GM19452 (cell line): ENCODE measurements at regions not wholly inside any gene's neighbourhood (a gene's known extent, or its start where the extent isn't known, plus 50 kb on each side); places are given as distances from the start of the nearest gene placed in this dataset.
"Not testable (repeated sequence)": the region's sequence is repeated elsewhere in the genome, so short reads cannot be mapped to it uniquely, and the experiment has no call there.

Experiments used
- ATAC-seq: cut with Tn5 transposase; IDR thresholded peaks from one replicate; pipeline ENCODE4 v1.9.1; 2021; ENCODE audit not compliant: unreplicated experiment

DNA sequence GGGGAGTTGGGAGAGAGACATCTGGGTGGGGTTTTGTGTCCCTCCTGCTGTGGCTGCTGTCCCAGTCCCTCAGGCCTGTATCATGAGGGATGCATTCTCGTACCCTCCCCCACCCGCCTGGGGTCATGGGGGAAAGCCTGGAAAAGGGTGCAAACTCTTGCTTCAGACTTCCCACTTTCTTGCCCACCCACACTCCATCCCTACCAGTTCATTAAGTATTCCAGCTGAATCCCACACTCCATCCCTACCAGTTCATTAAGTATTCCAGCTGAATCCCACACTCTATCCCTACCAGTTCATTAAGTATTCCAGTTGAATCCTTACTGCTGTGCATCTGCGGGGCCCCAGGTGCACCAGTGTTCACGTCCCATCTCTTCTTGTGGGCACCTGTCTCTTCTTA lies 116.3 kb downstream of the ACAA2 start:
- ATAC-seq: no peak

DNA sequence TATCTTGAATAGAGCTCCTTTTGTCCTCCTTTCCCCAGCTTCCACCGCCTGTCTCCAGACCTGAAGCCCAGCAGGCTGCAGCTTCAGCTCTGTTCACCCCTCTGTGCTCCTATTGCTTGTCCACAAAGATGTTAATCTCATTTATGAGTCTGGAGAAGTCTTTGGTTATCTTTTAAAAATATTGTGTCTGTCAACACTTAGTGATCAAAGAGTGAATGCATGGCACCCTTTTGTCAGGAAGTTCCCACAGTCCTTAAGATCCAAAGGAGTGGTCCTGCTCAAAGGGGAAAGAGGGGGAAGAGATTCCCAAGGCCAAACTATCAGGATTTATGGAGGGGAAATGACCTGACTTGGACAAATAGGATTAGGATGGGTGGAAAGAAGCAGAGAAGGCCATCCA lies 118.9 kb downstream of the ACAA2 start:
- ATAC-seq: no peak

DNA sequence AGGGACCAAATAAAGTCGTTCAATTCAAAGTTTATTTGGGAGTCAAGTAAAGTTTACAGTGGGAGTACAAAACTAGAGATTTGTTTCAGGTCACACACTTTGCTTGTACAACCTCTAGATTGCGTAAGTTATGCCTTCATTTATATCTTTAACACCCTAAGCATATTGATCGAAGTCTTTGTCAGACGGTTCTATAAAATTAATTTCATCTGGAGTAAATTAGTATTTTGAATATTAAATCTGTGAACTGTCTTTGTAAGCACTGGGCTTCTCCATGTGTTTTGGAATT lies 119.7 kb downstream of the ACAA2 start:
- ATAC-seq: no peak

DNA sequence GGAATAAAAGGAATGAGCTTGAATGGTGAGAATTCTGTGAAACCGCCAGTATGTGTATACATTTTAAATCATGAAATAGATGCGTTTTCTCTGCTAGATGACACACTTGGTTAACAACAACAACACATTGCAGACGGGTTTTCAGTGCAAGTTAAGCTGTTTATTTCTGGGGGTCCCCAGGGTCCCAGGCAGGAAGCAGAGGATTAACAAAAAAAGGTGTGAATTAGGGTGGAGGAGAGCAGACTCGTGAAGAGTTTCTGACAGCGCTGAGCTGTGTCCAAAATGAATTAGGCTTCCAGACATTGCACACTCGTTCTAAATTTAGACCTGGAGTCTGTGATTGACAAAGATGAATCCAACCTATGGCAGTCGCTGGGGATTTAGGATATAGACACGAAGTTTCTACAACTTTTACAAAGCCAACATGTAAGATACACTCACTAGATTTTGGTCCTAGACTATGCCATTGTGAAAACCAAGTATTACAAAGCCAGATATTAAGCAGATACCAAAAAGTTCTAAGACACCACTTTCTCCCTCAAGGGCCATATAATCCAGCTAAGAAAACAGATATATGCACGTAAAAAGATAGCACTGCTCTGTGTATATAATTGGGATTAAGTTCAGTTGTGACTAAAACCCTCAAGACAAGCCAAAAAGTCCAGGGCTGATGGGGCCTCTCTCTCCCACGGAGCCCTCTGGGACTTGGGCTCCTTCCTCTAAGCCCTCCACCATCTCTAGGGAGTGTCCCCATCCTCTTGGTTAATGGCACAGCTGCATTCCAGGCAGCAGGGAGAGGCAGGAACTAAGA lies 120.2 kb downstream of the ACAA2 start:
- ATAC-seq: no peak

DNA sequence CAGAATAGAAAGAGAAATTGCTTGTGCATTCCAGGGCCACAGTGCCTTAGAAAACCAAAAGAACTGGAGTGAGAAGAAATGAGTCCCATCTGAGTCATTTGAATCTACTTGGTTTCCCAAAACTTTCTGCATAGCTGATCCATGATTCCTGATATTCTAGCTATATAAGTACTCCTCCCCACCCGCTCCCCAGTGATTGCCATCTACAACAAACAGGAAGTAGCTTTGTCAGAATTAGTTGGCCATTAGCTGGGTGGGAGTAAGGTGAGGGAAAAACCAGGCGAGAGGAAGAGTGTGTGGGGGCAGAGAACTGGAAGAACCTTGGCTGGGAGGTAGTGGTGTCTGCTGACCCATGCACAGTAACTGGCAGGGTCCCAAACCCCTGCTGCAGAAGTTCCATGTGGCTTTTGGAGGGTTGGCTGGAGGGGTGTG lies 122.1 kb downstream of the ACAA2 start:
- no peak for ATAC-seq

DNA sequence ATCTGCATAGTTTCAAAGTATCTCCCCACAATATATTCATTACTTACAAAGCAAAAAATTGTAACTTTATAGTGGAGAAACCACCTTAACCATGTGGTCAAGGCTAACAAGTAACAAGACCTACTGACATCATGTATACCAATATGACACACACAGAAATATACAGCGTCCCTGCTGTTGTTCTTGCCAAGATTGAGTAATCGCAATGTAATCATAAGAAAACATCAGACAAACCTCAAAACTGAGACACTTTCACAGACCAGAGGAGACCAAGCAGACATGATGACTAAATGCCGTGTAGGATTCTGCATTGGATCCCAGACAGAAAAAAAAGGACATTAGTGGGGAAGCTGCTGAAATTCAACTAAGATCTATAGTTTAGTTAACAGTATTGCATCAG lies 123.0 kb downstream of the ACAA2 start:
- no peak for ATAC-seq

DNA sequence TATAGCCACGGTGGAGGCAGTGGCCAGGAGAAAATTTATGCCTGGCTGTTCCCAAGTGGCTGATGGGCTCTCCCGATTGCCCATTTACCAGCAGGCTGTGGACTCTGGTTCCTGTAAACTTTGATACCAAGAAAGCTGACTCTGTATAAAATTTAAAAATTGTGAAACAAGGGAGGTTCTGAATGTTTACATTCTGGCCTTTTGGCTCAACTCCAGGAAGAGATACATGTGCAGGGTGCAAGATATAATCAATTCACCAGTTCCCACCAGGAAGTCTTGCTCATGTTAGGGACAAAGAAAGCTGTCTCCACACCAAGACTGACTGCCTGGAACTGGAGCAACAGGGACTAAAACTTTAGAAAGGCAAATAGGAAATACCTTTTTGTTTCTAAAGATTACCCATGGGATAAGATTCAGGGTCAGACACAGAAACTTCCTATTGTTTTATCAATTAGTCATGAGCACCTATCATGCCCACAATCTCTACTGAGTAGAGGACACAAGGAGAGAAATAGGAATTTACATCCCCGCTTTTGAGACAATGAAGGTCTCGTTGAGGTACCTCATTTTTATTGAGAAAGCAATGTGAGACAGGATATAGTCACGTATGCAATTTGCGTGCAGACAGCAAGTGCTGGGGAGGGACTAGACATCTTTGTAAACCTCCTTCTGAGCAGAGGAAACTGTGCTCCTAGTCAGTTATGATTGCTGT lies 123.5 kb downstream of the LIPG start:
- ATAC-seq: no peak

DNA sequence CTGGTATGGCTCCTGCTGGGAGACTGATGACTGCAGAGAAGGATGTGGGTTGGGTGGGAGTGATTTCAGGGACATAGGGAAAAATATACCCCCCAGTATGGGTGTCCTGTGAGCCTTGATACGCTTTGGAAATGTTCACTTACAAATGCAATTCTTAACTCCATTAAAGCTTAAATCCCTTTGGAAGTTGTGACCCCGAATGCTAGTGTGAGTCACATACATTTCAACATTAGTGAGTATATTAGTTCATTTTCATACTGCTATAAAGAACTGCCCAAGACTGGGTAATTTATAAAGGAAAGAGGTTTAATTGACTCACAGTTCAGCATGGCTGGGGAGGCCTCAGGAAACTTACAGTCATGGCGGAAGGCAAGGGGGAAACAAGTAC lies 120.9 kb downstream of the LIPG start:
- ATAC-seq: not testable (repeated sequence)

DNA sequence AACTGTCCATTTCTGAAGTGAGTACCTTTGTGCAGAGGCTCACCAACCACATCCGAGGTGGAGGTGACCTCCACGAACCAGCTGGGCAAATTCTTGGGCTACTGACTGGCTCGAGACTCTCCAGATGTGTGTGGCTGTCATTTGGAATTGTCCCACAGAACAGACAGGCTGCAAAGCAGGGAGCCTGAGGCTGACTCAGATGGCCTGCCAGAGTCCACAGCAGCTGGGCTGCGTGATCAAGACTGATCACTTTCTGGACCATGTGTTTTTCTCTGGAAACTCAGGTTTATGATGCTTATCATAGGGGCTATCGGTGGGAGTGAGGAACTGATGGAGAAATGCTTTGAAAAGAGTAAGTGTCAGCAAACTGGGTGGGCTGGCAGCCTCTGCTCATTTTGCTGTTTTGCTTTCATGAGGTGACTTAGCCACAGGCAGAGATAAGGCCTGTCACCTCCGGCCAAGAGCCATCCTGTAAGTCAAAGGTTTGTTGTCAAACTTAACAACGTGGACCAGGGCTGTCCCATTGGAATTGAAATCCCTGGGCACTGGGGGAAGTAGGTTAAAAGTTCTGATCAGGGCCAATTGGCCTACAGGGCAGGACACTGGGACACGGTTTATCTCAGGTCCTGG lies 120.4 kb downstream of the LIPG start:
- no peak for ATAC-seq

DNA sequence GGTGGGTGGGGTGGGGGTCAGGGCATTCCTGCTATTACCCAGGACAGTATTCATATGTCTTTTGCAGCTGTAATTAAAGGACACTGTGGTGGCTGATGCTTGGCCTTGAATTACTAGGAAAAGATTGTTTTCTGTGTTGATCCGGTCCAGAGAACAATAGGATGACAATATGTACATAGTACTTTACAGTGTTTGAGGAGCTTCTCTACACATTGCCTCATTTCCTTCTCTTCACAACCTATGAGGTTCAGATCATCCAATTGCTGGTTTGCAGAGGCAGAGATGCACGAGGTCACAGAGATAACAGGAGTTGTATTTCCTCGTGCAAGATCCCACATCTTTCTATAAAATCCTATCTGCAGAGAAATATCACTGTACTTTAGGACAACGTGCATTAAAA lies 119.5 kb downstream of the LIPG start:
- no peak for ATAC-seq

DNA sequence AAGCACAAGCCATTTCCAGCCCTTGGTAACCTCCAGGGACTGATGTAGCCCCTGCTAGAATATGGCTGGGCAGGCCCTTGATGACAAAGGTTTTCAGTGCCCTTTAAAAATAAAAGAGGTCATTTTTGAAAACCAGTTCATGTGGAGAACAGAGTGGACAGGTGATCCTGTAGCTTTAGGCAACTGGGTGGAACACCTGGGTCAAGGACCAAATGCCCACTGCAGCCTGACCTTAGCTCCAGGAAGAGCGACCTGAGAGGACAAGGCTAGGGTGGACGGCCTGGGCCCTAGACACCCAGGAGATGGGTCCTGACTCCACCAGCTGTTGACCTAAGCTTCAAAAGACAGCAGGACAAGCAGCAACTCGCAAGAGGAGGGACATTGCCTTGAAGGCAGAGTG lies 116.6 kb downstream of the LIPG start:
- ATAC-seq: peak; percentile 21

DNA sequence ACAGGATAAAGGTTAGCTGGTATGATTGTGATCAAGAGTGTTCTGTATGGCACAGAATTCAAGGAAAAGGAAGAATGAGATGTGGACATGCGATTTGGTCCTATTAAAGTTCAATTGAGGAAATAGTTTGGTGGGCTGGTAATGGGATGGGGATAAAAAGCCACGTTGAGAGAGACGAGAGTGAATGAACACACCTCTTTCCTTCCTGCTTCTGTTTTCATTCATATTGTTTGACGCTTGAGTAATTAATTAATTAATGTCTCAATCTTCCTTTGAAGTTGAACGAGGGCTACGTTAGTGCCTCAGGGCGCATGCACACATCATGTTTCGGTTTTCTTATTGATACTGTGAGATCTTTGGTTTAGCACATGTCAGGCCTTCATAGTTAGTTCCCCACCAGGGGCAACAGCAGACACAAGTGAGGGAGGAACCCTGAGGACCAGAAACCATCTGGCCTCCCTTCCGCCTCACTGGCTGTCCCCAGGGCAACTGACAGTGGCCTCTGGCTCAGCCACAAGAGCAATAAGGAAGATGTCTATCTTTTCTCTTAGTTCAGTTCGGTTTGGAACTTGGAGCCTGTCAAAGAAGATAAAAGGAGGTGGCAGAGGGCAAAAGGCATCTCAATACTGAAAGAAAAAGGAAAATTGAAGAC lies 116.0 kb downstream of the LIPG start:
- peak; percentile 92 for ATAC-seq

DNA sequence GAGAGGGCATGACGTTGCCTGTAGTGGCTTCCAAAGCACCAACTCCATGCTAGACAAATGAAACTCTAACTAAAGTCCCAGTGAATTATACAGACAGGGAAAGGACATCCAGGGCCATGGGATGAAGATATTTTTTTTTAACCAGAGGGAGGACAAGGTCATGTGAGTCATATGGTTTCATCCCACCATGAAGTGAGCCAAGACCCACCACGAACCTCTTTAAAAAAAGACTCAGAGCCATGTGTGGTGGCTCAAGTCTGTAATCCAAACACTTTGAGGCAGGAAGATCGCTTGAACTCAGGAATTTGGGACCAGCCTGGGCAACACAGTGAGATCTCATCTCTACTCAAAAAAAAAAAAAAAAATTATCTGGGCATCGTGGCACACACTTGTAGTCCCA lies 115.2 kb downstream of the LIPG start:
- no peak for ATAC-seq

DNA sequence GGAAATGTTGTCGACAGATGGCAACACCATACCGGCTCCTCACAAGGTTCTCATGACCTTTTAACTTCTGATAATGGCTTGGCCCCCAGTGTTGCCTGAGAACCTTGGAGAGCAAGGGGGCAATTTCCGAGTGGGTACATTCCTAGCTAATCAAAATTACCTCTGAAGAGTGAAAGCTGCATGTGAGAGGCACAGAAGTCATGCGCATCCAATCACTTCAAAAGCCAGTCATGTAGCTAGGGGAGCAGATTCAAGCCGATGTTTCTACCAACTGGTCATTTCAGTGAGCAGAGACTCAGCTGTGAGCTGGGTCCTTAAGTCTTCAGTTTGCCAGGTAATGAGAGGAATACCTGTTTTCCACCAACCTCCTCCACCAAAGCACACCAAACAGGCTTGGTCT lies 111.4 kb downstream of the LIPG start:
- ATAC-seq: no peak

DNA sequence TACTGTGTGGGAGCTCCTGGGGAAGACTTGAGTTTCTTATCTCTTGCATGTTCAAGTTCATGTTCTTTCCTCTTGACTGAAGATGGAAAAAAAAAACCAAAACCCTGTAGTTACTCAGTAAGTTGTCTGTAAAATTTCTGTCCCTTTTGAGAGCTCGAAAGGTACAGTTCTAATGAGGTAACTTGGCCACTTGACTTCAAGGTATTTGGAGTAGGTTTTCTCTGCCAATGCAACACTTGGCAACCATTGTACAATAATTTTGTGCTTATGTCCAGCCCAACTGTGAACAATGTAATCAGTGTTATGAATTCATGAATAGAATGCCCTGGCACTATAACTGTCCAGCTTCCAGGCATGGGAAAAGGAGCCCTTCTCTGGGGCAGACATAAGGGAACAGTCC lies 111.0 kb downstream of the LIPG start:
- ATAC-seq: no peak

DNA sequence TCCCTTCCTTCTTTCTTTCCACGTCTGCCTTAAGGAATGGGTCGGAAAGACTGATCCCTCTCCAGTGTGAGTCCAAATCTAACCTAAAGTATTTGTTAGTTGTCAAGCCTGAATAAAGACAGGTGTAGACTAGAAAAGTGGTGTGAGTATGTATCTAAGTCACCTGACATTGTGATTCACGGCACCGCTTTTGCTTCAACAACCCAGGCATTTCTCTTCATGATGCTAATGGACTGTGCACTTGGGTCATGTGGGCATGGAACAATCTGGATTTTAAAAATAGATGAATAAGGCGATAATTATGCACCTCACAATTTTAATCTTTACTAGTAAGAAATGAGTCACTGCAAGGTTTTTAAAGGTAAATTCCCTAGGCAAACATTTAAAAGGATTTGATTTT lies 107.5 kb downstream of the LIPG start:
- ATAC-seq: no peak

DNA sequence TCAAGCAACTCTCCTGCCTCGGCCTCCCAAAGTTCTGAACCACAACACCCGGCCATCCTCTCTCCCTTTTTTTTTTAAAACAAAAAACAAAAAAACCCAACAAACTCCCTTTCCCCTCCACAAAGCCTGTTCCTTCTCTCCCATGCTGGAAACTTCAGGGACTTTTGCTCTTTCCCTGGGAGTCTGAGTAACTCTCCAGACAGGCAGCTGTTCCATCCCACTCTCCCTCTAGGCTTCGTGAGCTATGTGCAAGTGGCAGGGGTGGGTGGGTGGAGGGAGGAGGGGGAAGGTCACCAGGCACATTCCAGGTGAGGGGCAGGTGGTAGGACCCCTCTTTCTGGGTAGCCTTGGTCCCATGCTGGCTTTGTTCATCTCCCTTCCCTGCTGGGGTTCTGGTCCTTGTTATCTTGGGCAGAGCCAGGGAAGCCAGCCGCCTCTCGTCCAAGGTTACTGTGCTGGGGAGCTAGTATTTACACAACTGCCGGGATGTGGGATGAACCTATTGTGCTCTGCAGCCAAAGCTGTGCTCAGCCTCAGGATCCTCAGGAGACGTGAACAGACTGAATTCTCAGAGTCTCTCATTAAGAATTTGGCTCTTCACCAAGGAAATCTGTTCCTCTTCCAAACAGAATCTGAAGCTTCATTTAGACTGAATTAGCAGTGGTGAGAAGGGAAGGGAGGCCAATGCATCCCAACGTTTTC lies 106.9 kb downstream of the LIPG start:
- ATAC-seq: no peak

DNA sequence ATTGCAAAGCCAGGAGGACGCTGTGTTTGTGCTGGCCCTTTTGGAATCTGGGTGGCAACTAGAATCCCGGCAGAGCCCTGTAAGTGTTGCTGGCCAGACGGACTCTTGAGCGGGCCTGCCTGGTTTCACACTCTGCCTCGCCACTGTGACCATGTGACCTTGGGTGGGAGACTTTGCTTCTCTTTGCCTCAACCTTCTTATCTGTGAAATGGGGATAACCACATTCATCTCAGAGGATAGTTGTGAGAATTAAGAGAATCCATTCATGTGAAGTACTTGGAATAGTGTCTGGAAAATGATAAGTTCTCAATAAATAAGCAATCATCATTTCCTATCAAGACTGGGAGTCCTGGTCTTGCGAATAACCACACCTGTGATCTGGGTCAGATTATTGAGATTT lies 105.6 kb downstream of the LIPG start:
- ATAC-seq: no peak

DNA sequence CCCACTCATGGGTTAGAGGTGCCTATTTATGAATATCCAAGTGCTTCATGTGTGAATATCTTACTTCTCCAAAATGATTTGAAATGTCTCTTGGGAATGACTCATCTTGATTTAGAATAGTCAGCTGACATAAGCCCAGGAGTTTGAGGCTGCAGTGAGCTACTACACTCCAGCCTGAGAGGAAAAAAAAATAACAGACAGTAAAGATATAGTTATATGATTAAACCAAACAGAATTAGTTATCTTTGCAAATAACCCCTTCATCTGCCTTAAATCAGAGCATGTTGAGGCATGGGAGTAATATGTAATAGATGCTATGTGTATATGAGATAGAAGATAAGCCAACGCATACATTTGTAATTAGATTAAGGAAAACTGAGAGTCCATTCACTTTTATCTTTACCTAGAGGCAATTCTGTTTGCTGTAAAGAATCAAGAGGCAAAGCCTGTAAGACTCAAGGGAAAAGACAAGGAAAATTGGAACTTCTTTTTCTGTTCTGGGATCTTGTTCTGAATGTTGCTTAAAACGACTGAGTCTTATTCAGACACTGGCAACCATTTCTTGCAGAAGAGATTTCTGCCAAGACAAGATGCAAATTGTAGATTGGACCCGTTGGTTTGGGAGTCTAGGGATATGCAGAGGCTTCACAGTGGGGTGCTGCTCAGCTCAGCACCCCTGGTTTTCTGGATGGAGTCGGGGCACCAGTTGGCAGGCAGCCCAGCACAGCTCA lies 104.4 kb downstream of the LIPG start:
- no peak for ATAC-seq
